ENCODE measurements at regions not wholly inside any gene's neighbourhood (a gene's known extent, or its start where the extent isn't known, plus 50 kb on each side); places are given as distances from the start of the nearest gene placed in this dataset.
"Not testable (repeated sequence)": the region's sequence is repeated elsewhere in the genome, so short reads cannot be mapped to it uniquely, and the experiment has no call there.

- DNase-seq (ENCODE audit: low spot score): no peak
Observed at GRCh38 chr3:182631183-182632076, 161.9 kb upstream of the ATP11B start.

DNA sequence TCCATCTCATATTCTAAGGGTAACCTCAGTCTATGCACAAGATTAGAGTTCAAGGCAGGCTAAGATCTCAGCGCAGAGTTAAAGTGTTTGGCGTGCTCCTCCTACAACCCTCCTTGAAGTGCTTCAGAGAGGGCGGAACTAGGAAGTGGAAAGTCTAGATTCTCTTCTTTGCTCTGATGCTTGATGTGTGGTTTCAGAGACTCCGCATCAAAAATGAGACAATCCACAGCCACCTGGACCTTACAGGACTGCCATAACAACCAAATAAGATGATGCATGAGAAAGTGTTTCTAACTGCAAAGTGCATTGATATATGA is 161.3 kb upstream of the ATP11B start:
- no peak for DNase-seq (ENCODE audit: low spot score)

GRCh38 chr3:182633186-182633585 is 160.1 kb upstream of the ATP11B start:
- DNase-seq (ENCODE audit: low spot score): no peak

DNA sequence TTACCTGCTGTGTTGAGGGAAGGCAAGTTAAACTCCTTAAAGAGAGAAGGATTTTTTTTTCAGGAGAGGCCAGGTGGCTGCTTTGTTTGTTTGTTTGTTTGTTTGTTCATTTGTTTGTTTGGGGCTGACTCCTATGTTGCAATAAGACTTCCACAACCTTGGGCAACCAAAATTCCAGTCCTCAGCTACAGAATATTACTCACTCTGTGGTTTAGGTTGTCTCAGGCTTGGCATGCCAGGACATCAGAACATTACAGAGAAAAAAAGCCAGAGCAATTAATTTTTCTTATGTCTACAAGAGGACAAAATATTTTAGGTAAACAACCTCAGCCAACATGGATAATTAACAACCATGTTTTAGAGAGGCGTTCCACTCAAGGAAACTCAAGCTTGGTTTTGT is 156.7 kb upstream of the ATP11B start:
- DNase-seq (ENCODE audit: low spot score): no peak

GRCh38 chr3:182637350-182638110 is 155.8 kb upstream of the ATP11B start:
- DNase-seq (ENCODE audit: low spot score): no peak

- no peak for DNase-seq (ENCODE audit: low spot score)
Observed at GRCh38 chr3:182644013-182644412, 149.3 kb upstream of the ATP11B start.

DNA sequence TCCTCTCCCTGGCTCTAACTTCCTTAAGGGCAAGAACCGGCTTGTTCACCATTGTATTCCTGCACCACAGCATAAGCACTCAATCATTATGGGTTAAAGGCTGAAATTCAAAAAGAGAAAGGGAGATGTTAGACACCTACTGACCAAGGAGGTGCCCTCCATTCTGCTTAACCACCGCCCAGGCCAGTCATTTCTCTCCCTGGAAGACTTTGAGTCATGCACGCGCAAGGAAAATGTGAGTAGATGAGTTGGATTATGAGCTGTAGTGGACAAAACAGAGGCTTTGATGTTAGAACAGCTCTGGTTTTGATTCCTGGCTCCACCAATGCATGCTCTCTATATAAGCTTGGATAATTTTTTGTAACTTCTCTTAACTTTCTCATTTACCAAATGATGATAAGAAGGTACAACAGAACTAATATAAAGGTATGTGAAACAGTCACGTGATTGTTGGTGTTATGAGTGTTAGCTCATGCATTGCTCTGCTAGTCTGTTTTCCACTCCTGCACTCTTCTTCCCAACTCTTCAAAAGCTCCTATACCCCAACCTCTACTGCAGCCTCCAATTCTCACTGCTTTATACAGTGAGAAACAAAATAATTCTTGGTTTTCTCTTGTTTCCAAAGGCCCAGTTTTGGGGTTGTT is 148.4 kb upstream of the ATP11B start:
- DNase-seq (ENCODE audit: low spot score): no peak

GRCh38 chr3:182650568-182651128 is 142.7 kb upstream of the ATP11B start:
- no peak for DNase-seq (ENCODE audit: low spot score)

DNA sequence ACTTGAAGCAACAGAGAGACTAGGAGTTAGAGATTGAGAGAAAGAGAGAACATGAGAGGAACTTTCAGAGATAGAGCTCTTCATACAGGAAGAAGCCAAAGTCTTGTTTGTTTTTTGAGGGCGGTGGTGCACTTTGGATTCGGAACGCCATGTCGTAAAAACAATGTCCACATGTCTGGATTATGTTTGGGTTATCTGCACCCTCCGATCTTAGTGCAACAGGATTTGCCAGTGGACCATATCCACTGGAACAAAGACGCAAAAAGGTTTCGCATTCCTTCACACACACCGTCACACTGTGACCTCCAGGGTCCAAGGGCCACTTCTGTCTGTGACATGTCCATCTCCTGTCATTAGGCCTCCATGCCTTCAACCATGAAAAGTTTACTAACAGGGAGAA is 141.8 kb upstream of the ATP11B start:
- no peak for DNase-seq (ENCODE audit: low spot score)

DNA sequence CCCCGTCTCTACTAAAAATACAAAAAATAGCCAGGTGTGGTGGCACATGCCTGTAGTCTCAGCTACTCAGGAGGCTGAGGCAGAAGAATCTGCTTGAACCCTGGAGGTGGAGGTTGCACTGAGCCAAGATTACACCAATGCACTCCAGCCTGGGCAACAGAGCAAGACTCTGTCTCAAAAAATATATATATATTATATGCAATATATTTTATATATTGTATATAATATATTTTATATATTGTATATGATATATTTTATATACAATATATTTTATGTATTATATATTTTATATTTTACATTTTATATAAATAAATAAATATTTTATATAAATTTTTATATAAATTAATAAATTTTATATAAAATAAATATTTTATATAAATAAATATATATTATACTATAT is 140.2 kb upstream of the ATP11B start:
- not testable (repeated sequence) for DNase-seq (ENCODE audit: low spot score)

DNA sequence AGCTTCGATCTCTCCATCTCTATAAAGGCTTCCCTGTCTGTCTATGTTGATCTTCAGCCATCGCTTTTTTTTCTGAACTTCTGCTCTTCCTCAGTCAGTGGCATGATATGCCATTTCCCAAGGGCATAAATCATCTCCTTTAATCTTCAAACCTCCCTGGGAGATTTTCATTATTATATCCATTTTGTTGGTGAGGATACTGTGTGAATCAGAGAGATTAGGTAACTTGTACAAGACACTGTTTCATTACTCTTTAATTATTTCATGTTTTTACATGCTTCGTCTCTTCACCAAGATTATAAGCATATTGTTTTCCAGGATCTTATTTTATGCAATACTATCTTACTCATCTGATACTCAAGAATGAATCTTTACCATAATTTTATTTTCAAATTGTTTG is 124.8 kb upstream of the ATP11B start:
- no peak for DNase-seq (ENCODE audit: low spot score)

- DNase-seq (ENCODE audit: low spot score): no peak
Observed at GRCh38 chr3:182668974-182669373, 124.3 kb upstream of the ATP11B start.

GRCh38 chr3:182671541-182671940 is 121.8 kb upstream of the ATP11B start:
- DNase-seq (ENCODE audit: low spot score): no peak

DNA sequence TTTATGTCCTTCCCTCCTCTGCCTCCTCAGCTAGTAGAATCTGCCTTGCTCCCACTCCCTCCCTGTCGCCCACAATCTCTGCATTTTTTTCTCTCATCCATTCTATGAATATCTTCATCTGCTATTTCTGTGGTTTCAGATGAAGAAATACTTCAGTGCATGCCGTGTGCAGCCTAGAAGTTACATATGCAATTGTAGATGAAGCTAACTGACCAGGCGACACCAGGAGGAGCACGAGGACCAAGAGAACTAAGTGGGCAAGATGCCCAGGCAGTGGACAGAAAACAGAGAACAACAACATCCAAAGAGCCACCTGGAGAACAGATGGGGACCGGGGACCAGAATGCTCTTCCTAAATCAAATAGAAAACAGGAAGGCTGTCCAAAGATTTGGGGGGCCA is 121.4 kb upstream of the ATP11B start:
- DNase-seq (ENCODE audit: low spot score): no peak

- DNase-seq (ENCODE audit: low spot score): no peak
Observed at GRCh38 chr3:182673336-182673735, 120.0 kb upstream of the ATP11B start.

GRCh38 chr3:182682263-182683241 is 110.8 kb upstream of the ATP11B start:
- DNase-seq (ENCODE audit: low spot score): no peak

DNA sequence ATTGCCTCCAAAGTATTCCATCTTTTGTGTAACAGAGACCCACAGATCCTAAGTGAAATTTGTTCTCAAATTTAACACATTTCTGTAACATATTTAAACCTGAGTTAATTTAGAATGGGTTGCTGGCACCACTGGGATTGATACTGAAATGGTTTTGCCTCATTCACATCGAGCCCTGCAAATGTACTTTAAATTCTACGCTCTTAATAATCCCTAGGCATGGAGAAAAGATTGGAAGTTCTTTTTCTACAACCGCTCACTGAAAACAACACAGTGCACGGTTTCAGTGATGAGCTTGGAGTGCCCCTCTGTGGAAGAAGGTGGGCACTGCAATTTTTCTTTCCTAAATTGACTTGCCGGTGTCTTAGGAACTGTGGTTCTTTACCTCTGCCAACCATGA is 109.9 kb upstream of the ATP11B start:
- peak; percentile 42 for DNase-seq (ENCODE audit: low spot score)

DNA sequence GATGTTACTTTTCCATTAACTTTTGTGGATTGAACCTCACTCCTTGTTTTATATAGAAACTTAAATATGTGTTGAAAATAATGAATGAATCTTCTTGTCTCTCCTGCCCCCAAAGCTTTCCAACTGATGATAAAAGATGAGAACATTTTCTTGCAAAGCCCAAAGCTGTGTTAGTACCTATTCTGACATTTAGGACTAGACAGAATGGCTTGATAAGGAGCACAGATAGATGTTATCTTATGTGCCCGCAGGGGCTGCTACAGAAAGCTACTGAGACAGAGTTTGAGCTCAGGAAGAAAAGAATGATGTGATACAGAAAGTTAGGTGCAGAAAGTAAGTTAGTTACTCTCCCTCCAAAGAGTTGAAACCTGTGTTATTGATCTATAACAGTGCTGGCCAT is 109.4 kb upstream of the ATP11B start:
- DNase-seq (ENCODE audit: low spot score): no peak

DNA sequence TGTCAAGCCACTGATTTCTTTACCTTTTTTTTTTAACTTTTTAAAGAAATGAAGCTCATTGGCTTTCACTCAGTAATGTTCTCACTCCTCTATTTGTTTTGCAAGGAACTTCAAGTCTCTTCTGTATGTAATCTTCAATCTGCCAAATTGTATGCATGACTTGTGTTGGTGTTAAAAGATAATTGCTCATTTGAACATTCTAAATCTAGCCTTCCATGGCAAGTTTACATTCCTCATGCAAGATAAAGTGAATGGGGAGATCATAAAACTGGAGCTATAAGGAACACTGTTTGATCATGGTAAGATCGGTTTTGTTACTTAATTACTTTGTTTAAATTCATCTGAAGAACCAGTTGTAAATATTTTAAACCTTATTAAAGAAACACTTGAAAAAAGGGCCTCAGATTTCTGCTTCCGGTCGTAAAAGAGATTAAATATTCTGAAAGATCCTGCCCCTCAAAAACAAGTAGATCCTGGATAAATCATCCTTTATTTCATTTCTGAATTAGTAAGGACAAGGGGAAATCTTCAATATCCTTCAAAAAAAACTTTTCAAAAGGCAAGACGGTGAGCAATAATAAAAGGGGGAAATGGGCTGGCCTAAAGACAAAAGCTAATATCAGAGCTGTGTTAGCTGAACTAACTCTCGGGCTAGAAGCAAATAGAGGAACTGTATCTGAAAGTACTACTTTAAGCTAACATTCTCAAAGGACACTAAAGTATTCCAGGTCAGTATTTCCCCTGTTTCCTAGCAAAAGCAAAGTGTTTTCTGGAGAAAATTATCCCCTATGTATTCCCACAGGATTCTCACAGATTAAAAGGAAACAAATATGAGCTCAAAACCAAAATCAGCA is 107.0 kb upstream of the ATP11B start:
- no peak for DNase-seq (ENCODE audit: low spot score)

DNA sequence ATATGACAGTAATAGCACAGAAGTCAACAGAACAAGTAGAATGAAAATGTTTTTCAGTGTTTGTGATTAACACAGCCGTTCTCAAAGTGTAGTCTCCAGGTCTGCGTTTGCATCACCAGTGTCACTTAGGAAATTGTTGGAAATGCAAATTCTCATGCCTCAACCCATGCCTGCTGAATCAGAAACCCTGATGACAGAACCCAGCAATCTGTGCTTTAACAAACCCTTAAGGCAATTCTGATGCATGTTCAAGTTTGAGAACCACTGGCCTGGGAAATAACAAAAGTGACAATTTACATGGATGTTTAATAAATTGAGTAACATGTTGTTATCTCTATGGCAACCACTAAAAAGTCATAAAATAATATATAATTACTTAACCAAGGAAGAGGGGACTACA is 103.1 kb upstream of the ATP11B start:
- DNase-seq (ENCODE audit: low spot score): no peak

GRCh38 chr3:182692021-182692420 is 101.3 kb upstream of the ATP11B start:
- no peak for DNase-seq (ENCODE audit: low spot score)

All from hematopoietic multipotent progenitor cell treated with erythropoietin and hydrocortisone succinate and interleukin-3 and kit ligand, for 15 days (in vitro differentiated cells).